ENCODE measurements at regions not wholly inside any gene's neighbourhood (a gene's known extent, or its start where the extent isn't known, plus 50 kb on each side); places are given as distances from the start of the nearest gene placed in this dataset.

GRCh38 chr18:65464361-65464760 is 286.5 kb upstream of the CDH7 start:
- H3K79me2 ChIP-seq (ENCODE audit: insufficient read depth, low read depth), result no peaks in the 10 kb centered on the region
- H3K9ac ChIP-seq, result no peak overlapping the region
- no peak for TF ChIP-seq CTCF (conservative IDR thresholded peaks at IDR 0.05; ENCODE audit: low read depth, low read length)
- no peaks in the 10 kb centered on the region for H3K36me3 ChIP-seq (ENCODE audit: insufficient read depth)
- H2AFZ ChIP-seq (ENCODE audit: low read depth), result no peak overlapping the region
- H3K4me2 ChIP-seq, result no peak overlapping the region
- H3K27me3 ChIP-seq (ENCODE audit: insufficient read depth, low read depth), result no peaks in the 10 kb centered on the region
- no peak overlapping the region for H3K27ac ChIP-seq
- H4K20me1 ChIP-seq (ENCODE audit: insufficient read depth), result no peaks in the 10 kb centered on the region
- no peaks in the 10 kb centered on the region for H3K4me1 ChIP-seq (ENCODE audit: low read depth, poor library complexity, severe bottlenecking)
- H3K4me3 ChIP-seq (IDR thresholded peaks at IDR 0.05; ENCODE audit: insufficient read depth, low read depth, low read length), result no peak overlapping the region

- no peak overlapping the region for H3K27ac ChIP-seq
- no peak overlapping the region for H3K9ac ChIP-seq
- H3K36me3 ChIP-seq (ENCODE audit: insufficient read depth), result no peaks in the 10 kb centered on the region
- no peaks in the 10 kb centered on the region for H4K20me1 ChIP-seq (ENCODE audit: insufficient read depth)
- no peaks in the 10 kb centered on the region for H3K27me3 ChIP-seq (ENCODE audit: insufficient read depth, low read depth)
- H2AFZ ChIP-seq (ENCODE audit: low read depth), result no peak overlapping the region
- no peak overlapping the region for H3K4me3 ChIP-seq (IDR thresholded peaks at IDR 0.05; ENCODE audit: insufficient read depth, low read depth, low read length)
- no peak overlapping the region for H3K4me2 ChIP-seq
- H3K79me2 ChIP-seq (ENCODE audit: insufficient read depth, low read depth), result no peaks in the 10 kb centered on the region
- TF ChIP-seq CTCF (conservative IDR thresholded peaks at IDR 0.05; ENCODE audit: low read depth, low read length), result no peak
- H3K4me1 ChIP-seq (ENCODE audit: low read depth, poor library complexity, severe bottlenecking), result no peaks in the 10 kb centered on the region
These were observed 291.1 kb upstream of the CDH7 start for GRCh38 chr18:65459741-65460140.

DNA sequence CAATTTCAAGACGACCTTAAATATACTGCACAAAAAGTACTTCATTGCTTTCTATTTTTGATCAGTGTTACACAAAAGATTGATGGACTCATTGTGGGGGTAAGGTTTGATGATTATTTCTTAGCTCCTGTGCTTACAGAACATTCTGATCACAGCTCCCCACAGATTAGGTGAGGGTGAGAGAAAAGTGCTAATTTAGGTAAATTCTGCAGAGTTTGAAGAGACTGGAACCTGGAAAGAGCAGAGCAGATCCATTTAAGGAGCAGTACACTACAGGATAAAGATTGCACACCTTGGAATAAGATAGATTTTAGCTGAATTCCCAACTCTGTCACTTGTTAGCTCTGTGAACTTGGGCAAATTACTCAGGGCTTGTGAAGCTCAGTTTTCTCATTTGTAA is 291.9 kb upstream of the CDH7 start:
- Histone ChIP-seq H3K4me2 (no peak overlapping the region), H4K20me1 (ENCODE audit: insufficient read depth) (no peaks in the 10 kb centered on the region), H3K4me1 (ENCODE audit: low read depth, poor library complexity, severe bottlenecking) (no peaks in the 10 kb centered on the region), H3K4me3 (IDR thresholded peaks at IDR 0.05; ENCODE audit: insufficient read depth, low read depth, low read length) (no peak overlapping the region), H3K9ac (no peak overlapping the region), H3K36me3 (ENCODE audit: insufficient read depth) (no peaks in the 10 kb centered on the region), H3K27ac (no peak overlapping the region), H3K79me2 (ENCODE audit: insufficient read depth, low read depth) (no peaks in the 10 kb centered on the region), H3K27me3 (ENCODE audit: insufficient read depth, low read depth) (no peaks in the 10 kb centered on the region), H2AFZ (ENCODE audit: low read depth) (no peak overlapping the region)
- no peak for TF ChIP-seq CTCF (conservative IDR thresholded peaks at IDR 0.05; ENCODE audit: low read depth, low read length)

DNA sequence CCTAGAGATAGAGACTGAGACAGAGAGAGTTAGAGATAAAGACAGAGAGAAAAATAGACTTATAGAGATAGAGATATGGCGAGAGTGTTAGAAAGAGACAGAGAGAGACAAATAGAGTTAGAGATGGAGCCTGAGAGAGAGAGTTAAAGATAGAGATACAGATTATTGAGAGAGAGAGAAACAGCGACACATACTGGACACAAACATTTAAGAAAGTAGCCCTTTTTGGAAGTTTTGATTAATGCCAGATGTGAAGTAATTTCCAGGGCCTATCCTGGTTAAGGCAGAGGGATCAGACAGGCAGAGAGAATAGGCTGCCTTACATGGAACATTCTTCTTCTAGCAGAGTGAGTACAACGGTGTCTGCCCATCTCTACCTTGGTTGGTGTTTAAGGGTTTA is 311.6 kb upstream of the CDH7 start:
- Histone ChIP-seq H3K79me2 (ENCODE audit: insufficient read depth, low read depth) (no peaks in the 10 kb centered on the region), H3K4me1 (ENCODE audit: low read depth, poor library complexity, severe bottlenecking) (no peaks in the 10 kb centered on the region), H2AFZ (ENCODE audit: low read depth) (no peak overlapping the region), H4K20me1 (ENCODE audit: insufficient read depth) (no peaks in the 10 kb centered on the region), H3K27me3 (ENCODE audit: insufficient read depth, low read depth) (no peaks in the 10 kb centered on the region), H3K4me2 (no peak overlapping the region), H3K27ac (no peak overlapping the region), H3K9ac (no peak overlapping the region), H3K4me3 (IDR thresholded peaks at IDR 0.05; ENCODE audit: insufficient read depth, low read depth, low read length) (no peak overlapping the region), H3K36me3 (ENCODE audit: insufficient read depth) (no peaks in the 10 kb centered on the region)
- no peak for TF ChIP-seq CTCF (conservative IDR thresholded peaks at IDR 0.05; ENCODE audit: low read depth, low read length)

DNA sequence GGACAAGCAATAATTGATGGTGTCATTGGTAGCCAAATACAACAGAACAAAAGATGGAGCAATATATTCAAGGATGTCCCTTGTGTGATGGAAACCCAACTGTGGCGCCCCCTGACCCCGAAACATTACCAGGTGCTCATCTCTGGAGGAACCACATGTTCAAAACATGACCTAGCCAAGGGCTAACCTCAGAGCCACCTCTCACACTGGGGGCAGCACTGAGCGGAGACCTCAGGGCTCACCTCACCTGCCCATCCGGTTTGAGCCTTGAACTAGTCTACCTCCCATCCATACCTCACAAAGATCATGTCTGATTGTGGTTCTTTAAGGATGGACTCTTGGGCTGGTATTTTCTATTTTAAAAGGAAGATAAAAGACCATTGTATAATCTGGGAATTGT is 314.4 kb upstream of the CDH7 start:
- no peaks in the 10 kb centered on the region for H4K20me1 ChIP-seq (ENCODE audit: insufficient read depth)
- H3K27ac ChIP-seq, result no peak overlapping the region
- H3K79me2 ChIP-seq (ENCODE audit: insufficient read depth, low read depth), result no peaks in the 10 kb centered on the region
- no peak overlapping the region for H2AFZ ChIP-seq (ENCODE audit: low read depth)
- H3K27me3 ChIP-seq (ENCODE audit: insufficient read depth, low read depth), result no peaks in the 10 kb centered on the region
- no peak for TF ChIP-seq CTCF (conservative IDR thresholded peaks at IDR 0.05; ENCODE audit: low read depth, low read length)
- H3K36me3 ChIP-seq (ENCODE audit: insufficient read depth), result no peaks in the 10 kb centered on the region
- no peaks in the 10 kb centered on the region for H3K4me1 ChIP-seq (ENCODE audit: low read depth, poor library complexity, severe bottlenecking)
- no peak overlapping the region for H3K4me2 ChIP-seq
- H3K4me3 ChIP-seq (IDR thresholded peaks at IDR 0.05; ENCODE audit: insufficient read depth, low read depth, low read length), result no peak overlapping the region
- no peak overlapping the region for H3K9ac ChIP-seq

All from KMS-11 (cell line).